Bronchial epithelial cell (primary cell): ENCODE measurements at regions not wholly inside any gene's neighbourhood (a gene's known extent, or its start where the extent isn't known, plus 50 kb on each side); places are given as distances from the start of the nearest gene placed in this dataset.

ENCODE experiments used
- DNase-seq: peaks from one replicate; pipeline ENCODE4 v3.0.0-alpha.2; 2010; ENCODE audit warnings: low read depth
- FAIRE-seq: peaks from 2 replicates; lab custom pipeline; 2011; peaks lifted over from hg19 to GRCh38; lab: Jason Lieb, UNC
- H3K27me3 ChIP-seq: 2 replicates; pipeline ENCODE4 v1.5.1; 2011; ENCODE audit warnings: low read length; ENCODE audit not compliant: control insufficient read depth, insufficient read depth
- H3K36me3 ChIP-seq: 2 replicates; pipeline ENCODE4 v1.5.1; 2011; ENCODE audit warnings: low read length; ENCODE audit not compliant: control insufficient read depth, insufficient read depth
- H3K4me3 ChIP-seq: 2 replicates; pipeline ENCODE4 v1.5.1; 2011; ENCODE audit warnings: mild to moderate bottlenecking, low read depth, low read length, control low read depth
- TF ChIP-seq, protein P1 (sequence below): IDR thresholded peaks from 2 replicates; pipeline ENCODE4 v1.5.1; 2011; ENCODE audit warnings: mild to moderate bottlenecking, moderate library complexity, low read length, control low read depth, inconsistent platforms; ENCODE audit not compliant: insufficient read depth, severe bottlenecking

DNA sequence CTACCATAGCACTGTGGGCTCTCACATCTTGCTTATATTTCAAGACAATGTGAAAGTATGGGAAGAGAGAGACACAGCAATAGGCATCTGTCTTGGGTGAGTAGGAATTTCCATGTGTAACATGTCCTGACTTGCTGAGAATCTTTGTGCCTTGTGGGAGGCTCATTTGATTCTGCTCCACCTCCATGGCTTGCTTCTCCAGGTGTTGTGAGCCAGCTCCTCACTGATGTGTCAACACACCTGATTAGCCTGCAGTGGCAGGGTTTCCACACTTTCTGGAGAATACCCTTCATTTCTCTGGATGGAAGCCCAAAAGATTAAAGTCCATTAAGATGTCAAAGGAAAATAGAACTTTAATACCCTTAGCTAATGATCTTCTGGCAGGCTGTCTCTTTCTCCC lies 613.6 kb downstream of the ZNF608 start:
- FAIRE-seq (no peak), DNase-seq (peak; percentile 95)
- Histone ChIP-seq H3K4me3 (no peak overlapping the region), H3K27me3 (no peaks in the 10 kb centered on the region), H3K36me3 (no peaks in the 10 kb centered on the region)
- TF ChIP-seq, protein P1, sequence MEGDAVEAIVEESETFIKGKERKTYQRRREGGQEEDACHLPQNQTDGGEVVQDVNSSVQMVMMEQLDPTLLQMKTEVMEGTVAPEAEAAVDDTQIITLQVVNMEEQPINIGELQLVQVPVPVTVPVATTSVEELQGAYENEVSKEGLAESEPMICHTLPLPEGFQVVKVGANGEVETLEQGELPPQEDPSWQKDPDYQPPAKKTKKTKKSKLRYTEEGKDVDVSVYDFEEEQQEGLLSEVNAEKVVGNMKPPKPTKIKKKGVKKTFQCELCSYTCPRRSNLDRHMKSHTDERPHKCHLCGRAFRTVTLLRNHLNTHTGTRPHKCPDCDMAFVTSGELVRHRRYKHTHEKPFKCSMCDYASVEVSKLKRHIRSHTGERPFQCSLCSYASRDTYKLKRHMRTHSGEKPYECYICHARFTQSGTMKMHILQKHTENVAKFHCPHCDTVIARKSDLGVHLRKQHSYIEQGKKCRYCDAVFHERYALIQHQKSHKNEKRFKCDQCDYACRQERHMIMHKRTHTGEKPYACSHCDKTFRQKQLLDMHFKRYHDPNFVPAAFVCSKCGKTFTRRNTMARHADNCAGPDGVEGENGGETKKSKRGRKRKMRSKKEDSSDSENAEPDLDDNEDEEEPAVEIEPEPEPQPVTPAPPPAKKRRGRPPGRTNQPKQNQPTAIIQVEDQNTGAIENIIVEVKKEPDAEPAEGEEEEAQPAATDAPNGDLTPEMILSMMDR: no peak

DNA sequence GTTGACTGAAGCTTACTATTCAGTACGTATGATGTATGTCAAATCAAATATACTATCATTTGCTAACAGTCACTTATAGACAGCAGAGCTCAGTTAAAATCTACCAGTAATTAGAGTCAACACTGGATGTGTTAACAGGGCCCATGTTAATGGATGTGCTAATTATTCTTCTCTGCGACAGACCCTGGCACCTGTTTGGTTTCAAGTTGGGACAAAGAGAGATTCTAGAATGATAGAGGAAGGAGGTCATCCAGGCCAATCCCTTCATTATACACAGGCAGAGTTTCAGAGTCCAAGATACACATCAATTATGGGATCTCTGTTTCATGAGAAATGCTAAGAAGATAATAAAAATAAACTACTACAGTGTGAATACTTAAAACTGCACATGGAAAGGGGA lies 615.0 kb downstream of the ZNF608 start:
- Histone ChIP-seq H3K27me3 (no peaks in the 10 kb centered on the region), H3K36me3 (no peaks in the 10 kb centered on the region), H3K4me3 (no peak overlapping the region)
- TF ChIP-seq, protein P1: no peak
- no peak for DNase-seq
- FAIRE-seq: no peak

- Histone ChIP-seq H3K4me3 (no peak overlapping the region), H3K27me3 (no peaks in the 10 kb centered on the region), H3K36me3 (no peaks in the 10 kb centered on the region)
- TF ChIP-seq, protein P1: no peak
- FAIRE-seq: no peak
- DNase-seq: no peak
Measured at GRCh38 chr5:124130816-124131215, 615.6 kb downstream of the ZNF608 start.

- Histone ChIP-seq H3K36me3 (no peaks in the 10 kb centered on the region), H3K4me3 (no peak overlapping the region), H3K27me3 (no peaks in the 10 kb centered on the region)
- TF ChIP-seq, protein P1: no peak
- DNase-seq (no peak), FAIRE-seq (no peak)
Measured at GRCh38 chr5:124128867-124129266, 616.9 kb downstream of the CSNK1G3 start.

GRCh38 chr5:124126504-124127217 lies 614.7 kb downstream of the CSNK1G3 start:
- DNase-seq (no peak), FAIRE-seq (no peak)
- Histone ChIP-seq H3K36me3 (no peaks in the 10 kb centered on the region), H3K27me3 (no peaks in the 10 kb centered on the region), H3K4me3 (no peak overlapping the region)
- TF ChIP-seq, protein P1: no peak
